HEK293 (cell line): ENCODE measurements at regions not wholly inside any gene's neighbourhood (a gene's known extent, or its start where the extent isn't known, plus 50 kb on each side); places are given as distances from the start of the nearest gene placed in this dataset.

Experiments used
- SP2 ChIP-seq: fragments of 450-650 bp; formaldehyde crosslinking; IDR thresholded peaks from 2 replicates; pipeline ENCODE4 v1.5.1; 2016; ENCODE audit warnings: missing biosample characterization, missing genetic modification characterization
- WT1 ChIP-seq: fragments of 450-650 bp; formaldehyde crosslinking; IDR thresholded peaks from 2 replicates; pipeline ENCODE4 v1.5.1; 2016; ENCODE audit warnings: missing biosample characterization, missing genetic modification characterization
- ZBTB21 ChIP-seq: fragments of 450-650 bp; formaldehyde crosslinking; IDR thresholded peaks from 2 replicates; pipeline ENCODE4 v1.5.1; 2017; ENCODE audit warnings: missing biosample characterization, missing genetic modification characterization
- ZNF529 ChIP-seq: fragments of 450-650 bp; formaldehyde crosslinking; IDR thresholded peaks from 2 replicates; pipeline ENCODE4 v1.5.1; 2017; ENCODE audit warnings: missing genetic modification characterization, missing biosample characterization; ENCODE audit not compliant: insufficient replicate concordance
- TF ChIP-seq, protein P1 (sequence below): fragments of 450-650 bp; formaldehyde crosslinking; IDR thresholded peaks from 2 replicates; pipeline ENCODE4 v1.5.1; 2016; ENCODE audit warnings: missing biosample characterization, missing genetic modification characterization
- TF ChIP-seq, protein P2 (sequence below): fragments of 450-650 bp; formaldehyde crosslinking; optimal IDR thresholded peaks from 2 replicates; pipeline ENCODE3; 2016; ENCODE audit warnings: missing biosample characterization, mild to moderate bottlenecking, missing genetic modification characterization
- TF ChIP-seq, protein P3 (sequence below): sonication (generic); formaldehyde crosslinking; IDR thresholded peaks from 2 replicates; pipeline ENCODE4 v1.8.1; 2022; ENCODE audit warnings: mild to moderate bottlenecking, moderate library complexity, missing genetic modification reagents

DNA sequence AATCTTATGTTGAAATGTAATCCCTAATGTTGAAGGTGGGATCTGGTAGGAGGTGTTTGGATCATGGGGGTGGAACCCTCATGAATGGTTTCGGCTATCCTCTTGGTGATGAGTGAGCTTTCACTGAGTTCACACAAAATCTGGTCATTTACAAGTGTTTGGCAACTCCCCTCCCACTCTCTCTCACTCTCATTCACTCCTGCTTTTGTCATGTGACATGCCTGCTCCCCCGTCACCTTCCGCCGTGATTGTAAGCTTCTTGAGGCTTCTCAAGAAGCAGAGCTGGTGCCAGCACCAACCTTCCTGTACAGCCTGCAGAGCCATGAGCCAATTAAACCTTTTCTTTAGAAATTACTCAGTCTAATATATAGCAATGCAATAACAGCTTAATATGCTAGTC is 245.4 kb downstream of the BMP4 start:
- TF ChIP-seq, protein P1, sequence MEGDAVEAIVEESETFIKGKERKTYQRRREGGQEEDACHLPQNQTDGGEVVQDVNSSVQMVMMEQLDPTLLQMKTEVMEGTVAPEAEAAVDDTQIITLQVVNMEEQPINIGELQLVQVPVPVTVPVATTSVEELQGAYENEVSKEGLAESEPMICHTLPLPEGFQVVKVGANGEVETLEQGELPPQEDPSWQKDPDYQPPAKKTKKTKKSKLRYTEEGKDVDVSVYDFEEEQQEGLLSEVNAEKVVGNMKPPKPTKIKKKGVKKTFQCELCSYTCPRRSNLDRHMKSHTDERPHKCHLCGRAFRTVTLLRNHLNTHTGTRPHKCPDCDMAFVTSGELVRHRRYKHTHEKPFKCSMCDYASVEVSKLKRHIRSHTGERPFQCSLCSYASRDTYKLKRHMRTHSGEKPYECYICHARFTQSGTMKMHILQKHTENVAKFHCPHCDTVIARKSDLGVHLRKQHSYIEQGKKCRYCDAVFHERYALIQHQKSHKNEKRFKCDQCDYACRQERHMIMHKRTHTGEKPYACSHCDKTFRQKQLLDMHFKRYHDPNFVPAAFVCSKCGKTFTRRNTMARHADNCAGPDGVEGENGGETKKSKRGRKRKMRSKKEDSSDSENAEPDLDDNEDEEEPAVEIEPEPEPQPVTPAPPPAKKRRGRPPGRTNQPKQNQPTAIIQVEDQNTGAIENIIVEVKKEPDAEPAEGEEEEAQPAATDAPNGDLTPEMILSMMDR (tag by site-specific recombination): no peak
- TF ChIP-seq, protein P2, sequence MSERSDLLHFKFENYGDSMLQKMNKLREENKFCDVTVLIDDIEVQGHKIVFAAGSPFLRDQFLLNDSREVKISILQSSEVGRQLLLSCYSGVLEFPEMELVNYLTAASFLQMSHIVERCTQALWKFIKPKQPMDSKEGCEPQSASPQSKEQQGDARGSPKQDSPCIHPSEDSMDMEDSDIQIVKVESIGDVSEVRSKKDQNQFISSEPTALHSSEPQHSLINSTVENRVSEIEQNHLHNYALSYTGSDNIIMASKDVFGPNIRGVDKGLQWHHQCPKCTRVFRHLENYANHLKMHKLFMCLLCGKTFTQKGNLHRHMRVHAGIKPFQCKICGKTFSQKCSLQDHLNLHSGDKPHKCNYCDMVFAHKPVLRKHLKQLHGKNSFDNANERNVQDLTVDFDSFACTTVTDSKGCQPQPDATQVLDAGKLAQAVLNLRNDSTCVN: no peak
- TF ChIP-seq, protein P3, sequence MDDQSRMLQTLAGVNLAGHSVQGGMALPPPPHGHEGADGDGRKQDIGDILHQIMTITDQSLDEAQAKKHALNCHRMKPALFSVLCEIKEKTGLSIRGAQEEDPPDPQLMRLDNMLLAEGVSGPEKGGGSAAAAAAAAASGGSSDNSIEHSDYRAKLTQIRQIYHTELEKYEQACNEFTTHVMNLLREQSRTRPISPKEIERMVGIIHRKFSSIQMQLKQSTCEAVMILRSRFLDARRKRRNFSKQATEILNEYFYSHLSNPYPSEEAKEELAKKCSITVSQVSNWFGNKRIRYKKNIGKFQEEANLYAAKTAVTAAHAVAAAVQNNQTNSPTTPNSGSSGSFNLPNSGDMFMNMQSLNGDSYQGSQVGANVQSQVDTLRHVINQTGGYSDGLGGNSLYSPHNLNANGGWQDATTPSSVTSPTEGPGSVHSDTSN: no peak
- TF ChIP-seq WT1 (tag by site-specific recombination) (no peak), ZBTB21 (tag by site-specific recombination) (no peak), ZNF529 (tag by site-specific recombination) (no peak), SP2 (no peak)
